ENCODE measurements at regions not wholly inside any gene's neighbourhood (a gene's known extent, or its start where the extent isn't known, plus 50 kb on each side); places are given as distances from the start of the nearest gene placed in this dataset.

- Histone ChIP-seq H3K27ac (ENCODE audit: low read length in 2 of 2) (no peak overlapping the region), H3K4me3 (ENCODE audit: control extremely low read depth in 1 of 5, extremely low read depth in 1 of 5, insufficient read depth in 1 of 5, low read depth in 2 of 5, low read length in 4 of 5) (no peak overlapping the region), H3K9me3 (ENCODE audit: control extremely low read depth in 1 of 3, control insufficient read depth in 2 of 3, insufficient read depth in 1 of 3, low read length in 2 of 3) (peaks cover 0 to 4% (median 0%) of the 10 kb centered on the region in 3 donors), H3K79me2 (ENCODE audit: control insufficient read depth, insufficient read depth, low read length) (no peaks in the 10 kb centered on the region), H3K4me1 (ENCODE audit: control insufficient read depth in 2 of 2, insufficient read depth in 2 of 2, low read length in 2 of 2) (no peaks in the 10 kb centered on the region), H3K27me3 (replicated peaks in 1 of 4; ENCODE audit: control extremely low read depth in 1 of 4, control insufficient read depth in 3 of 4, insufficient read depth in 4 of 4, low read length in 3 of 4) (no peaks in the 10 kb centered on the region), H2AFZ (ENCODE audit: insufficient read depth, low read depth, low read length, poor library complexity, severe bottlenecking) (no peak overlapping the region), H3K9ac (ENCODE audit: low read length) (no peak overlapping the region), H4K20me1 (ENCODE audit: control insufficient read depth, insufficient read depth, low read length, poor library complexity, severe bottlenecking) (no peaks in the 10 kb centered on the region), H3K4me2 (replicated peaks; ENCODE audit: low read depth, low read length, poor library complexity, severe bottlenecking) (no peak overlapping the region), H3K36me3 (replicated peaks in 1 of 2; ENCODE audit: control extremely low read depth in 1 of 2, control insufficient read depth in 1 of 2, extremely low read depth in 1 of 2, insufficient read depth in 2 of 2, low read length in 1 of 2) (no peaks in the 10 kb centered on the region)
- no peak for DNase-seq
- Mint-ChIP-seq H3K27ac (no peak overlapping the region), H3K4me1 (no peaks in the 10 kb centered on the region), H3K27me3 (no peaks in the 10 kb centered on the region), H3K4me3 (no peak overlapping the region), H3K9me3 (ENCODE audit: insufficient read depth) (no peaks in the 10 kb centered on the region)
- no peak for ATAC-seq (ENCODE audit: low read depth)
- no peak for TF ChIP-seq EZH2 (IDR thresholded peaks at IDR 0.05; ENCODE audit: borderline replicate concordance, insufficient read depth, low read depth, low read length, poor library complexity, severe bottlenecking)
- TF ChIP-seq, protein P1, sequence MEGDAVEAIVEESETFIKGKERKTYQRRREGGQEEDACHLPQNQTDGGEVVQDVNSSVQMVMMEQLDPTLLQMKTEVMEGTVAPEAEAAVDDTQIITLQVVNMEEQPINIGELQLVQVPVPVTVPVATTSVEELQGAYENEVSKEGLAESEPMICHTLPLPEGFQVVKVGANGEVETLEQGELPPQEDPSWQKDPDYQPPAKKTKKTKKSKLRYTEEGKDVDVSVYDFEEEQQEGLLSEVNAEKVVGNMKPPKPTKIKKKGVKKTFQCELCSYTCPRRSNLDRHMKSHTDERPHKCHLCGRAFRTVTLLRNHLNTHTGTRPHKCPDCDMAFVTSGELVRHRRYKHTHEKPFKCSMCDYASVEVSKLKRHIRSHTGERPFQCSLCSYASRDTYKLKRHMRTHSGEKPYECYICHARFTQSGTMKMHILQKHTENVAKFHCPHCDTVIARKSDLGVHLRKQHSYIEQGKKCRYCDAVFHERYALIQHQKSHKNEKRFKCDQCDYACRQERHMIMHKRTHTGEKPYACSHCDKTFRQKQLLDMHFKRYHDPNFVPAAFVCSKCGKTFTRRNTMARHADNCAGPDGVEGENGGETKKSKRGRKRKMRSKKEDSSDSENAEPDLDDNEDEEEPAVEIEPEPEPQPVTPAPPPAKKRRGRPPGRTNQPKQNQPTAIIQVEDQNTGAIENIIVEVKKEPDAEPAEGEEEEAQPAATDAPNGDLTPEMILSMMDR (IDR thresholded peaks at IDR 0.05) = no peak
- ChIA-PET POLR2A (no interaction called here), CTCF (no interaction called here)
- intact Hi-C loops (cut with micrococcal nuclease) = no loop called here
Observed at GRCh38 chr7:41796331-41796730, 93.4 kb upstream of the INHBA start.

- Mint-ChIP-seq H3K27ac (no peak overlapping the region), H3K9me3 (ENCODE audit: insufficient read depth) (no peaks in the 10 kb centered on the region), H3K4me3 (no peak overlapping the region), H3K27me3 (no peaks in the 10 kb centered on the region), H3K4me1 (no peaks in the 10 kb centered on the region)
- H3K4me3 ChIP-seq (ENCODE audit: control extremely low read depth in 1 of 5, extremely low read depth in 1 of 5, insufficient read depth in 1 of 5, low read depth in 2 of 5, low read length in 4 of 5) = no peak overlapping the region
- TF ChIP-seq, protein P1 (IDR thresholded peaks at IDR 0.05) = no peak
- H3K27me3 ChIP-seq (replicated peaks in 1 of 4; ENCODE audit: control extremely low read depth in 1 of 4, control insufficient read depth in 3 of 4, insufficient read depth in 4 of 4, low read length in 3 of 4) = no peaks in the 10 kb centered on the region
- no peaks in the 10 kb centered on the region for H3K79me2 ChIP-seq (ENCODE audit: control insufficient read depth, insufficient read depth, low read length)
- DNase-seq (no peak), ATAC-seq (ENCODE audit: low read depth) (no peak)
- no peaks in the 10 kb centered on the region for H3K36me3 ChIP-seq (replicated peaks in 1 of 2; ENCODE audit: control extremely low read depth in 1 of 2, control insufficient read depth in 1 of 2, extremely low read depth in 1 of 2, insufficient read depth in 2 of 2, low read length in 1 of 2)
- no peak overlapping the region for H3K27ac ChIP-seq (ENCODE audit: low read length in 2 of 2)
- H2AFZ ChIP-seq (ENCODE audit: insufficient read depth, low read depth, low read length, poor library complexity, severe bottlenecking) = no peak overlapping the region
- H3K9me3 ChIP-seq (ENCODE audit: control extremely low read depth in 1 of 3, control insufficient read depth in 2 of 3, insufficient read depth in 1 of 3, low read length in 2 of 3) = peaks cover 0 to 4% (median 0%) of the 10 kb centered on the region in 3 donors
- H3K4me1 ChIP-seq (ENCODE audit: control insufficient read depth in 2 of 2, insufficient read depth in 2 of 2, low read length in 2 of 2) = no peaks in the 10 kb centered on the region
- WGBS (ENCODE audit: insufficient coverage) = 72% methylated on average over 4 of the region's 6 CpGs
- POLR2A ChIA-PET = no interaction called here
- CTCF ChIA-PET = no interaction called here
- H4K20me1 ChIP-seq (ENCODE audit: control insufficient read depth, insufficient read depth, low read length, poor library complexity, severe bottlenecking) = no peaks in the 10 kb centered on the region
- H3K4me2 ChIP-seq (replicated peaks; ENCODE audit: low read depth, low read length, poor library complexity, severe bottlenecking) = no peak overlapping the region
- H3K9ac ChIP-seq (ENCODE audit: low read length) = no peak overlapping the region
- intact Hi-C loops (cut with micrococcal nuclease) = no loop called here
Observed at GRCh38 chr7:41795276-41795833, 92.5 kb upstream of the INHBA start.
